Stimulated activated CD8-positive, alpha-beta memory T cell treated with anti-CD3 and anti-CD28 coated beads, Interleukin-4, amount 100 ng/mL, for 4 hours (primary cell): ENCODE measurements at regions not wholly inside any gene's neighbourhood (a gene's known extent, or its start where the extent isn't known, plus 50 kb on each side); places are given as distances from the start of the nearest gene placed in this dataset.

Source experiments
- DNase-seq, 2 donors: peaks; one replicate each; pipeline ENCODE4 v3.0.0-alpha.2; 2020; ENCODE audit warnings: low read depth in 2 of 2, low spot score in 1 of 2

DNA sequence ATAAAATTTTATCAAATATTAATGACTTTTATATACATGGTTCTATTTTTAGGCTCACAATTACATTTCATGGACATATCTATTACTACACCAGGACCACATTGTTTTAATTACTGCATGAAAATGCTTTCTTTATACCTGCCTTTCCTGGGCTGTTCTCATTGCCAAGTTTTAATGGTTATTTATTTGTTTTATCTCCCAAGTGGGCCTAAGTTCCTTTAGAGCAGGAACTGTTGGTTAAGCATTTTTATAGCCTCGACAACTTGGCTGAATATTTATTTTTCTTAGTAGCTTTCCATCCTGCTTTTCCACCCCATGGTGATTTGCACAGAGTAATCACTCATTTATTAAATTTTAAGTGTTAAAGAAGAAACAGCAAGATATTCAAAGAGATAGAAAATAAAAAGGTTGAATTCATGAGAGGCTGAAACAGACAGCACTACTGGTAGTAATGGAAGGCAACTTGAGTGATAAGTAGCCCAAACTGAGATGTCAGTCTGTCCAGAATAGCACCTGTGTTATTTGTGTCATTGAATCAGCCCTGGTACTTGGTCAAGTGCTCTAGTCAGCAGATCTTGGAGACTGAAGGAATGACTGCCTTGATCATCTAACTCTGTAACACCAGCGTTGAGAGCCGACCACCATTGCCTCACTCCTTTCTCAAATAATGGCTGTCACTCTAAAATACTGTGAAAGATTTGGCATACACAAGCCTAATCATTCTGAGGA lies 119.1 kb upstream of the EGLN3 start:
- DNase-seq = no peak

DNA sequence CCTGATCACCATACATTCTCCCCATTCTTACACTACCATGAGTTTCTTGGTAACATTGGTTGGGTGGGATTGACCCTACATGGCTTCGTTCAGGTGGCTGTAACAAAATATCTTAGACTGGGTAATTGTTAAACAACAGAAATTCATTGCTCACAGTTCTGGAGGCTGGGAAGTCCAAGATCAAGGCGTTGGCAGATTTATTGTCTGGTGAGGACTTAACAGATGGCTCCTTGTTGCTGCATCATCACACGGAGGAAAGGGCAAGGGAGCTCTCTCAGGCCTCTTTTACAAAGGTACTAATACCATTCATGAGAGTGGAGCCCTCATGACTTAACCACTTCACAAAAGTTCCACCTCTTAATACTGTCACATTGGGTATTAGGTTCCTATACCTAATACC lies 116.7 kb upstream of the EGLN3 start:
- no peak for DNase-seq

DNA sequence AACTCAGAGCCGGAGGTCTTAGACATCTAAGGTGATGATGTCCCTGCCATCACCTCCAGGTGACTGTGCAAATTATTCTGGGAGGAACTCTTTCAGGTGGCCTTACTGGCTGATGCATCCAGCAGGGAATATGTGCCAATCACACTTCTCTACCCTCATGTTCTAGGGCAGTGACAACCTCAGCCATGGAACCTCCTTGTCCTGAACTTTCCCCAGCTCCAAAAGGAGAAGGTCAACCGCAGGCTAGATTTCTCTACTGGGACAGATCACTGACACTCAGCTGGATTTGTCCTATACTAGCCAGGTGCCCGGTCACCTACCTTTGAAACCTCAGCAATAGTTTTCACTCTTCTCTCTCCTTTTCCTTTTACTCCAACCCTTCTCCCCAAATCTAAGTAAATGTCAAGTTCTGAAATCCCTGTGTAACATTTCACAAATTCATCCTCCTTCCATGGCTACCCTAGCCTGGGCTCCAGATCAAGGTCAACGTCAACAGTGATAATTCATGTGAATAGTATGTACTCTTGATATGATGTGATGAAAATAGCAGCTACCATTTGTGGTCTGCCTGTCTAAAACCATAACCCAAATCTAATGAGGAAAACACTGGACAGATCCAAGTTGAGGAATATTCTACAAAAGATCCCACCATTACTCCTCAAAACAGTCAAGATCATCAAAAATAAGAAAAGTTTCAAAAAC lies 115.0 kb upstream of the EGLN3 start:
- no peak for DNase-seq

DNA sequence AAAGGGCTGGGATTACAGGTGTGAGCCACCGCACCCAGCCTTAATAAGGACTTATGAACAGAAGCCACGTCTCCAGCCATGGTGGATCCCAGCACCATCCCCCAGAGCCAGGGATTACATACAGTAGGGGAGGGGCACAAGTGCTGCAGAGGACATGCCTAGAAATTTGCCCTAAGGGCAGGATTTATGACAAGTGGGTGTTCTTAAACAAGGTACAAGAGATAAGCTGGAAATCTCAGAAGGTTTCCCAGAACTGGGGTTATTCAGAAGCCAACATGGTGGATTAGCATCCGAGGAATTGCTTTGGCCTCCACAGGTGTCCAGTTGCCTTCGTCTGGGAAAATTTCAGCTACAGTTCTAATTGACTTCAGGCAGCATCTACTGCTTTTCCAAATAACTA lies 114.4 kb upstream of the EGLN3 start:
- DNase-seq = no peak

DNA sequence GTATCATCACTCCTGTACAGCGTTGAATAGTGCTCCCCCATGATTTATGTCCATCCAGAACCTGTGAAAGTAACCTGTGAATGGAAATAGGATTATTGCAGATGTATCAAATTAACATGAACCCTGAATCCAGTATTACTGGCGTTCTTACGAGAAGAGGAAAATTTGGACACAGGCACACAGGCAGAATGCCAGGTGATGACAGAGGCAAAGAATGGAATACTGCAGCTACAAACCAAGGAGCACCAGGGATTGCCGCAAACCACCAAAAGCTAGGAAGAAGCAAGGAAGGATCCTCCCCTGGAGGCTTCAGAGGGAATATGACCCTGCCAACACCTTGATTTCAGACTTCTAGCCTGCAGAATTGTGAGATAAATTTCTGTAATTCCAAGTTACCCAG lies 113.5 kb upstream of the EGLN3 start:
- no peak for DNase-seq

DNA sequence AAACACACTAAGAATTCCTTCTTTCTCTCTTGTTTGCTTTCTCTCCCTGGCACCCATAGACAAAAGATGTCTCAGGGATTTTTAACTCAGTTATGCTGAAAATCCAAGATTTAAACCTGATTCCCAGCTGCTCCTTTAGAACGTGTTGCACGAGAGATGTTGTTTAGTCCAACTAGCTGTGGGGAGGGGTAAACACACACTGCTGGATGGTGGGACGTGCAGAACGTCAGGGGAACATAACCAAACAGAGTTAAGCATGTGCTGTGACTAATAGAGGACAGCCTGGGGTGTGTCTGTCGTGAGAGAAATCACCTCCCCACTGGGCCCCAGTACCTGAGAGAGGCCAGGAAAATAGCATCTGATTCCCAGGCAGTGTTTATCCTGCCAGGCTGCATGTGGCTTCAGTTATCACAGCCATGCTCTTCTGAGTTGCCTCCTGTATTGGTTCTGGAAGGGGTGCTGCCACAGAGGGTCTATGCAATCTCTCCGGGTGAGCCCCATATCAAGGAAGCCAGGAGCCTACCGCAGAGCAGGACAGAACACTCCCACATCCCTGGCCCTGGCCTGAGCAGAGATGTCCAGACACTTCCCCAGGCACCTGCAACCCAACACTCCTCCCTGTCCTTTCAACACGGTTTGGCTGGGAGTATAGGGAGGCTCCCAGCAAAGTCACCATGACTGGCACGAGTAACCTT lies 112.7 kb upstream of the EGLN3 start:
- no peak for DNase-seq

DNA sequence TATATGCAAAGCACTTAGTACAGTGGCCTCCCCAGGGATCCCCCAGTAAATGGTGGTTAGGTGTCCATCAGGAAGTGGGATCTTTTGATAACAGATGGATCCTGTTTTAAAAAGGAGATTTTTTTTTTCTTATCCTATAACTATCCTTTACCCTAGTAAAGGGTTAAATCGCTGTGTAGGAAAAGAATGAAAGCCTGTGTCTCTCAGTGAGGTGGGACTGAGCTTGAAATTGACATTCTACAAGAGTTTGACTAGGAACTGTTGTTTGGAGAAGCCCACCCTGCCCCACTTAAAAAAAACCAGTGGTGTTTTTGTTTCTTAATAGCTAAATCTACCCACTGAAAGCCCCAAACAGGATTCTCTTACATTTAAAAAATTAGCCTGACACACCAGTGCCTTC lies 112.2 kb upstream of the EGLN3 start:
- DNase-seq = no peak

DNA sequence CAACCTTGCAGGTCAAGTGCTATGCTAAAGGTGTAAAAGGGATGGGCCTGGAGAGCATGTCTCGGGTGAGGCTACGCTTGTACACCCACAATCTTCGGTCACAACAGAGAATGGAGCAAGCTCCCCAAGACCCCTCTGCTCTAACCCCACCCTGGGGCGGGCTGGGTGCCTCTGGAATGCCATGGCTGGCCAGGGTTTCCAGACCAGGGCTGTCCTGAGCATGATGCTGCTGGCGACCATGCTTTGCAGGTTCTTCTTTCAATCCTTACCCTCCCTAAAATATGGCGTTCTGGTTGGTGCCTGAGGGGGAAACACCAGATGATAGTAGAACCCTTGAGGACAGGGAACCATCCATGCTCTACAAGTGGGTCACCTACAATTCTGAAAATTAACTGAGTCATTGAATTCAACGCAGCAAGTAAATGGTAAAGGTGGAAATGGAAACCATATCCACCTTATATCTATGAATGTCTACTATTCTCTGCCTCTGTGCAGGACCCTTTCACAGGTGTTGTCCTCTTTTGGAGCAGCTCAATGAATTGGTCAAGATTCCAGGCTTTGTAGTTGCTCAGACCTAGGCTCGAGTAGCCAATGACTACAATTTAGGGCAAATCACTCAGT lies 111.6 kb upstream of the EGLN3 start:
- DNase-seq = no peak

DNA sequence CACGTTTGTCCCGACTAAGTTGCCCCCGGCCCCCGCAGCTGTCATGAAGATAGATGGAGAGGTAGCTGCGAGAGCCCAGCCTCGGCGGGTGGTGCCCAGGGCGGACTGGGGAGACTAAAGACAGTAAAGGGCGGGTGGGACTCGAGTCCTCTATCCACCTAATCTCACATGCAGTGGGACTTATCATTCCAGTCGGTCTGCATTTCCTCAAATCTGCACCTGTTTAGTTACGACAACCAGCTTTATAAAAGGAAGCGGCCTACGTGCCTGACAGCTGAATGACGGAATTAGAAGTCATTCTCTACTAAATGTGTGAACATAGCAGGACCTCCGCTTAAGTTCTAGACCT lies 109.8 kb upstream of the EGLN3 start:
- DNase-seq = no peak

DNA sequence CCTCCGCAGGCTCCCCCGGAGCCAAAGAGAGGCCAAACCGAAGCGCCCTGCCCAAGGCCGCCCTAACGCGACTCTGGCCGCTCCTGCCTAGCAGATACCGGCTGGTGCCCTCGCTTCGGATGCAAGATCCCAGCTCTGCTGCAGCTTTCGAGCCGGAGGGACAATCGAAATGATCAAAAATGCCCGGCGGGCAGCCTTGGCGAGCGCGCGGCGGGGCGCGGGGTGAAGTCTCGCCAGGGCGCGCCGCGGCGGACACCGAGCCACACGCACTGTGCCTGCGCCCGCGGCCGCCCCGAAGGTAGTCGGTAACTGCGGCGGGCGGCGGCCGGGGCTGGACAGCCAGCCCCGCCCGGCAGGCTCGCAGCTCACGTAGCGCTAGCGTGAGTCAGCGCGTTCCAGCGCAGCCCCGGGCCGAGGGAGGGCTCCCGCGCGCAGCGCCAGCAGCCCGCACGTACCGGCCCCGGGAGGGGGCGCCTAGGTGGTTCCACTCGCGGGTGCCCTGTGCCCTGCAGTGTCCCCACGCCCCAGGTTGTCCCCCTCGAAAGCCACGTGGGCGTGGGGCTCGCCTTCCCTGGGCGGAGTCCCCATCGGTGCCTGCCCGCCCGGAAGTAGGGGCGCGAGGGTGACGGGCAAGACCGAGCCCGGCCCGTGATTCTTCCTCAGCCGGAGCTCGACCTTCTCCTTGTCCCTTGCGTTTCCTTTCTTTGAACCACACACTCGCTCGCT lies 109.2 kb upstream of the EGLN3 start:
- DNase-seq = peak; percentile 7 to 11

DNA sequence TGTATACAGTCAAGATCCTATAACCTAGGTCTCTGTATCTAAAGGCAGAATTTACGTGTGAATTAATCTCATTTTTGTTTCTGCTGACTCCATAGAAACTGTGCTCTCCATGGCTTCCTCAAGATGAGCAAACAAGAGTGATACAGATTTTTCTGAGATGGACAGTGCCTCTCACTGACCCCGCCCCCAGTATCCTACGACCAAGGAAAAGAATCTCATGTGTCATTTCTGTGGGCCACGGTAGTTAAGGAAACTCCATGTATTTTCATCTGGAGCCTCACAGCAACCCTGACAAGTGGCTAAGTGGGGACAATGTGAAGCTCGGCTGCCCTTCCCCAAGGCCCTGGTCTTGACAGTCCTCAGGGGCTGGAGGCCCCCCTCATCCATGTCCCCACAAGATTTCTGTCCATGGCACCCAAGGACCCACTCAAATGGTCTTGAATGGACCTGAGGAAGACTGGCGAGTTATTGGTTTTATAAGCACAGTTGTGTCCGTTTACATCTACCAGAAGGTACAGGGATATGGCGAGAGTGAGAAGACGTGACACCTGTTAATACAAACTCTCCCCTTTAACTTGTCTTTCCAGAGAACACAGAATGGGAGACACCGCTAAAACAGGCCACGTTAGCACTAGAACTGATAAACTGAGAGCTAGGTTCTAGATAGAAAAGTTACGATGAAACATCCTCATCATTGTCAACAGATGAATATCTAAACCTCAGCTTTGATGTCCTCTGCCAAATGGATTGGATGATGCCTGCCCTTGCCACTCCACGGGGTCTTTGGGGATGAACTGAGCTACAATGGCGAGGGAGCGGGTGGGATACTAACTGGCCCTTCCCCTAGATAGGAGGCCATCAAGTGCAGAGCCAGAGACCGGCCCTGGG lies 108.4 kb upstream of the EGLN3 start:
- DNase-seq = no peak

DNA sequence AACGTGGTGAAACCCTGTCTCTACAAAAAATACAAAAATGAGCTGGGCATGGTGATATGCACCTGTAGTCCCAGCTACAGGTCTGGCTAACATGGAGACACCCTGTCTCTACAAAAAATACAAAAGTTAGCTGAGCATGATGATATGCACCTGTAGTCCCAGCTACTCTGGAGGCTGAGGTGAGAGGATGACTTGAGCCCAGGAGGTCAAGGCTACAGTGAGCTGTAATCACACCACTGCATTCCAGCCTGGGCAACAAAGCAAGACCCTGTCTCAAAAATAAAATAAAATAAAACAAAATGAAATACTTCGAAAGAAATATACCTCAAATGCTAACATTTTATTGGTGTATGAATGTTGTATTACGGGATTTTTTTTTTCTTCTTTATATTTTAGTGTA lies 107.6 kb upstream of the EGLN3 start:
- no peak for DNase-seq

DNA sequence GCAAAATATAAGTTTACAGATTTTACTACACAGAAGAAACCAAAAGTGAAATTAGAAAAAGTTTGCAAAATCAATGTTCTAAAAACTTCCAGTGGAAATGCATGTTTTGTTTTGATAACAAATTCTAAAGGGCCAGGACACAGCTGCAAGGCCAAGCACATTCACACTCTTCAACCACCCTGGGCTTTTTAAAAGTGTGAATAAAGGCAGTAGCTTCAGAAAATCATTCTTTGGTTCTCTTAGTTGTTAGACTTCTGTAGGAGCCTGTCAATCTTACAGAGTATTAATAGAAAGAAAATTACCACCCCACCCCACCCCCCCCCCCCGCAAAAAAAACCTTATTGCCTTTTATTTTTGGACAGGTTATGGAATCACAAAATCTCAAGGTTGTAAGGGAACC lies 105.2 kb upstream of the EGLN3 start:
- DNase-seq = no peak

DNA sequence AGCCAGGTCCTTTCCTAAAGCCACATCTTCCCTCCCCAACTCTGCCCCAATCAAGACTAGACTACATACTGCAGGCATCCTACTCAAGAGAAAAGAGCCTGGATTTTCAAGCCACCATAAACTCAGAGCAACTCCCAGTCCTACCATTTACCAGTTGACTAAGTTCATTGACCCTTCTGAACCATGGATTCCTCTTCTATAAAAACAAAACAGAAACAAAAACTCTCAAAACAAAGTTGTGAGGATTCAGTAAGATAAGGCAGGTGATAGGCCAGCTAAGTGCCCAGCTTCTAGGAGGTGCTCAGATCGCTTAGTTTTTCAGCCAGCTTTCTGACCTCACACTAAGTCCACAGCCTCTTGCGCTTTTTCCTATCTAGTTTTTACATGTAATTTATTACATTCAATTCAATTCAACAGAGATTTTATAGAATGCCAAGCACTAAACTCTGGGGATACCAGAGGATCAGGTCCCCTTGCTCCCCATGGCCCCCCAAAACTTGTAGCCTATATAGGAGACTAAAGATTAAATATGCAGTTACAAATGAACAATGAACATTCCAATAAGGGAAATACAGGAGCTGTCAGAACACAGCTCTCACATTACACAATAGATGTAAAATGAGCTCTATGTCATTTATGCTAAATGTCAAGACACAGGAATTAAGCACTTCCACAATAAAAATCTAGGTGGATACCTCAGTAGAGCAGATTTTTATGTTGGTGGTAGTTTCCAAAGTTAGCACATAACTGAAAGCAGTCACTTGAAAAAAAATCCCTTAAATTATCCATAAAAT lies 104.5 kb upstream of the EGLN3 start:
- no peak for DNase-seq

DNA sequence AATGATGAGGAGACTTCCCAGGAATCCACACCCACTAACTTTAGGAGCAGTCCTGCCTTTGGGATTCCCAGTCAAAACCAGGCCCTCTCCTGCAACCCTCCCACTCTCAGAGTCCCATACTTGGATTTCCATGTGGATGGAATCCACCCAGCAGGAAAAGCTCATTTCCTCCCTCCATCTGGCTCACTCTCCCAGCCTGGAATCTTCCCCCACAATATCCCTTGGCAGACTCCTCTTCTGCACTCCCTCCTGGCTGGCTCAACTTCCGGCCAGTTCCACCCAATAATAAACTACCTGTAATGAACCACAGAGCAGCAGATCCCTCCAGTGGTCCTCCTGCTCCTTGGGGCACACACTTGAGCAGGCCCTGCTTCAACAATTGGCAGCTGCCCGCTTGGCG lies 102.8 kb upstream of the EGLN3 start:
- DNase-seq = no peak

DNA sequence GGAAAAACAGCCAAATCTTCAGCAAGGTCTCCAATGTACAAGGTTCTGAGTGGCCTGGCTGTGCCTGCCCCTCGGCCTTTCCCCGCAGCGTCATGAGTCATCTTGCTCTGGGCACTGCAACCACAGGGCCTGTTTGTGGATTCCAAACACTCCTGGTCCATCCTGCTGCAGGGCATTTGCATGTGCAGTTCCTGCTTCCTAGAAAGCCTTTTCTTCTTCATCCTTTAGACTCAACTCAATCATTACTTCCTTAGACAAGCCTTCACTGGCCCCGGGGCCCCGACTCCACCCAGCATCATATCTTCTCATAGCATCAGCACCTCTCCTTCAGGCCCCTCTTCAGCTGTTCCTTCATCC lies 101.8 kb upstream of the EGLN3 start:
- no peak for DNase-seq

DNA sequence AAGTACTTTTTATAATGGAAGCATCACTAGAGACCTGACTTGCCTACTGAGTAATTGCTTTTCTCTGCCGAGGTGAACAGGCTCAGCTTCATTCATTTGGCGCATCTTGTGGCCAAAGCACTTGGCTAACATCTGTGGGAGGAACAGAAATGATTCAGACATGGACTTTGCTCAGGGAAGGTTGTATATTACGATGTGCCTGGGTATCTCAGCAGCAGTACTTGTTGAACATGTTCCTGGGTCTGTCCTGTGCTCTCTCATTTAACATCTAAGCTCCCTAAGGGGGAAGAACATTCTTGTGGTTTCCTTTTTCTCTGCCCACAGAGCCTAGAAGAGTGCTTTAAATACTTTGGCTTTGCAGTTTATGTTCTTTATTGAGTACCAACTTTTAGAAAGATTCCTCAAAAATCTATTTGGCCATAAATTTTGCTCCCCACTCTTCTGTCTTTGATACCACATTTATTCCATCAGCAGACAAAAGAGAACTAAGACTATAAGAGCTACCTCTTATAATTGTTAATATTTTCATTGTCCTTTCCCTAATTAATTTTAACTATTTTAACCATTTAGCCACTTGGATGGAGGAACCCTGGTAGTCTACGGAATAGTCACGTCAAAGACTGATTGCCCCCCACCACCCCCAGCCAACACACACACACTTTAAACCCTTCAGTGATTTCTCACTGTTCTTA lies 101.2 kb upstream of the EGLN3 start:
- no peak for DNase-seq

DNA sequence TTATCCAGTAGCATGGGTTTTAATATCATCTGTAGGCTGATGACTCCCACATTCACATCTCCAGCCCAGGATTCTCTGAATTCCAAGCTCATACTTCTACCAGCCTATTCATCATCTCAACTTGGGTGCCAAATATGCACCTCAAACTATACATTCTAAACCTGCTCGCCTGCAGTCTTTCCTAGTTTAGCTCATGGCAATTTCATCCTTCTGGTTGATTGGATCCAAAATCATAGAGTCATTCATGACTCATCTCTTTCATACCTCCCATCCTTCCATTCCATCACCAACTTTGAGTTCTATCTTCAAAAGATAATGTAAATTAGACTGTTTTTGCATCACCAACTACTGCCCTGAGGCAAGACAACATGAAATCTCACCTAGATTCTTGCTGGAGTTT lies 99.7 kb upstream of the EGLN3 start:
- no peak for DNase-seq

DNA sequence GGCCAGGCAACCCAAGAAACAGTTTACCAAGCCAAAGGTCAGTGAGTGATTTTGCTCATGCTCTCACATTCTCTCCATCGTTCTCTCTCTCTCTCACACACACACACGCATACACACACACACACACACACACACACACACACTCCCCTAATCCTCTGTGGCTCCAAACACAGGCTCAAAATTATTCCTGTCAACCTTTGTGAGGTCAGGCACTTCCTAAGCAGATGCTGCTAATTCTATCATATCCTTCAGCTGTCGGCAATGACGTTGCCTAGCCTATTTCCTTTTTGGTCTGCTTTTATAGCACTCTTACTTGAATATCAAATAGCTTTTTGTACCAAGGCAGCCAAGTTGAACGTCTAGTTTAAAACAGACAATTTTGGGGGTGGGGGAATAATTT lies 98.9 kb upstream of the EGLN3 start:
- DNase-seq = no peak
